HCT116 (cell line): ENCODE measurements at regions not wholly inside any gene's neighbourhood (a gene's known extent, or its start where the extent isn't known, plus 50 kb on each side); places are given as distances from the start of the nearest gene placed in this dataset.

ENCODE experiments used
- ATAC-seq: fragments of 200-7000 bp; cut with Tn5 transposase; 2 replicates; pipeline ENCODE4 v1.9.1; 2020; ENCODE audit warnings: mild to moderate bottlenecking, moderate library complexity
- BruUV-seq: library from RNA; stranded (reverse); fragments of 400-500 nt; replicated peaks from 2 replicates; lab custom pipeline; 2021; lab: Mats Ljungman, UMichigan
- CTCF ChIA-PET: fragments of 300-600 bp; sonication (Branson Sonifier 250); formaldehyde crosslinking; loops from one replicate; lab custom pipeline; 2021; ENCODE audit warnings: antibody characterized with exemption; lab: Charles Lee
- POLR2A ChIA-PET: fragments of 300-600, 350-600 bp; sonication (Branson Sonifier 250); formaldehyde crosslinking; loops from one replicate; lab custom pipeline; 2021; ENCODE audit warnings: antibody characterized with exemption; lab: Charles Lee
- RAD21 ChIA-PET, 2 experiments: fragments of 300-600 bp; sonication (Branson Sonifier 250); formaldehyde crosslinking; loops; one replicate each; lab custom pipeline; 2023; ENCODE audit warnings: low total read pairs in 2 of 2; ENCODE audit not compliant: uncharacterized antibody in 2 of 2, unreplicated experiment in 2 of 2, low non-redundant PET in 1 of 2; lab: Charles Lee
- DNase-seq: peaks from one replicate; pipeline ENCODE4 v3.0.0-alpha.2; 2010; ENCODE audit warnings: low read depth, low spot score
- H2AFZ ChIP-seq: fragments of 200-600 bp; shearing (Covaris generic), sonication (generic); 2 replicates; pipeline ENCODE4 v1.6.1; 2017; ENCODE audit warnings: low read depth, mixed run types, mixed read lengths, antibody characterized with exemption, low read length; ENCODE audit not compliant: poor library complexity, severe bottlenecking
- H3K27ac ChIP-seq: 2 replicates; pipeline ENCODE4 v1.5.1; 2012; ENCODE audit warnings: low read depth, low read length
- H3K27me3 ChIP-seq: fragments of 200-600 bp; sonication (generic); 2 replicates; pipeline ENCODE4 v1.6.1; 2016; ENCODE audit warnings: mixed run types, low read length, mixed read lengths; ENCODE audit not compliant: insufficient read depth
- H3K36me3 ChIP-seq, 2 experiments: fragments of 200-500 bp in 1 of 2; fragments of 200-600 bp in 1 of 2; sonication (Bioruptor generic) in 1 of 2; sonication (generic) in 1 of 2; 2 replicates each; pipeline versions ENCODE4 v1.5.1 to v1.6.1; 2014 to 2016; ENCODE audit warnings: low read length in 2 of 2, inconsistent platforms in 1 of 2, mixed read lengths in 1 of 2, mixed run types in 1 of 2; ENCODE audit not compliant: insufficient read depth in 2 of 2, control insufficient read depth in 1 of 2
- H3K4me1 ChIP-seq, 2 experiments: fragments of 200-600 bp in 1 of 2; sonication (generic) in 1 of 2; 2 replicates each; pipeline versions ENCODE4 v1.5.1 to v1.6.1; 2012 to 2017; ENCODE audit warnings: low read length in 2 of 2, inconsistent platforms in 1 of 2, mild to moderate bottlenecking in 1 of 2, mixed read lengths in 1 of 2, mixed run types in 1 of 2, moderate library complexity in 1 of 2; ENCODE audit not compliant: insufficient read depth in 2 of 2, control insufficient read depth in 1 of 2
- H3K4me2 ChIP-seq: fragments of 200-600 bp; sonication (generic); 2 replicates; pipeline ENCODE4 v1.6.1; 2017; ENCODE audit warnings: mixed run types, low read length, mixed read lengths
- H3K4me3 ChIP-seq, 2 experiments: fragments of 200-600 bp in 1 of 2; sonication (generic) in 1 of 2; replicated peaks in 1 of 2; 2 replicates each; pipeline ENCODE4 v1.5.1; 2011 to 2016; ENCODE audit warnings: low read length in 2 of 2, control low read depth in 1 of 2, low read depth in 1 of 2, mild to moderate bottlenecking in 1 of 2, mixed read lengths in 1 of 2, mixed run types in 1 of 2
- H3K79me2 ChIP-seq: fragments of 200-600 bp; sonication (generic); 2 replicates; pipeline ENCODE4 v1.6.1; 2017; ENCODE audit warnings: mild to moderate bottlenecking, mixed run types, low read length, moderate library complexity, mixed read lengths; ENCODE audit not compliant: insufficient read depth
- H3K9ac ChIP-seq: fragments of 200-600 bp; sonication (generic); 2 replicates; pipeline ENCODE4 v1.6.1; 2016; ENCODE audit warnings: low read length, mixed read lengths
- H3K9me2 ChIP-seq: fragments of 200-600 bp; sonication (generic), shearing (Covaris generic); 2 replicates; pipeline ENCODE4 v1.6.1; 2017; ENCODE audit warnings: mixed run types, mild to moderate bottlenecking, moderate library complexity; ENCODE audit not compliant: insufficient read depth
- H3K9me3 ChIP-seq, 2 experiments: fragments of 200-500 bp in 1 of 2; fragments of 200-600 bp in 1 of 2; sonication (Bioruptor generic) in 1 of 2; sonication (generic) in 1 of 2; 2 replicates each; pipeline ENCODE4 v1.6.1; 2014 to 2017; ENCODE audit warnings: low read length in 2 of 2, mixed read lengths in 2 of 2, inconsistent platforms in 1 of 2, low read depth in 1 of 2, mild to moderate bottlenecking in 1 of 2, mixed run types in 1 of 2, moderate library complexity in 1 of 2; ENCODE audit not compliant: control insufficient read depth in 1 of 2, insufficient read depth in 1 of 2
- H4K20me1 ChIP-seq: fragments of 200-600 bp; sonication (generic), shearing (Covaris generic); 2 replicates; pipeline ENCODE4 v1.6.1; 2017; ENCODE audit warnings: mixed run types, mild to moderate bottlenecking, moderate library complexity; ENCODE audit not compliant: insufficient read depth
- CBX3 ChIP-seq: IDR thresholded peaks from 2 replicates; pipeline ENCODE4 v1.6.1; 2012; ENCODE audit warnings: low read depth
- CEBPB ChIP-seq: IDR thresholded peaks from 2 replicates; pipeline ENCODE4 v1.6.1; 2012; ENCODE audit warnings: low read depth
- ELF1 ChIP-seq: IDR thresholded peaks from 2 replicates; pipeline ENCODE4 v1.6.1; 2012; ENCODE audit warnings: low read depth, borderline replicate concordance
- EZH2 ChIP-seq: fragments of 200-600 bp; sonication (generic); IDR thresholded peaks from 2 replicates; pipeline ENCODE4 v1.6.1; 2017; ENCODE audit warnings: antibody characterized with exemption, mixed run types
- FOSL1 ChIP-seq: IDR thresholded peaks from 2 replicates; pipeline ENCODE4 v1.6.1; 2012; ENCODE audit warnings: low read depth
- REST ChIP-seq: IDR thresholded peaks from 2 replicates; pipeline ENCODE4 v1.6.1; 2012; ENCODE audit warnings: low read depth
- SRF ChIP-seq: IDR thresholded peaks from 2 replicates; pipeline ENCODE4 v1.6.1; 2012; ENCODE audit warnings: low read depth
- TCF7L2 ChIP-seq: IDR thresholded peaks from 2 replicates; pipeline ENCODE4 v1.7.0; 2011; ENCODE audit warnings: borderline replicate concordance, inconsistent platforms; ENCODE audit not compliant: insufficient read depth, insufficient read length; ENCODE audit errors: extremely low read depth
- ZFX ChIP-seq: fragments of 450-650 bp; IDR thresholded peaks from 2 replicates; pipeline ENCODE4 v1.6.1; 2017
- intact Hi-C: fragments of 100-400 bp; cut with micrococcal nuclease; formaldehyde crosslinking; loops from 2 replicates; pipeline ENCODE4 v1.10.0; 2022
- TF ChIP-seq, protein P1 (sequence below), 3 experiments: fragments of 200-600 bp in 1 of 3; sonication (generic) in 1 of 3; IDR thresholded peaks in 2 of 3; conservative IDR thresholded peaks in 1 of 3; 2 replicates each; pipeline ENCODE4 v1.5.1; 2012 to 2017; ENCODE audit warnings: low read depth in 2 of 3, low read length in 2 of 3, antibody characterized with exemption in 1 of 3, borderline replicate concordance in 1 of 3, control low read depth in 1 of 3, mild to moderate bottlenecking in 1 of 3, mixed read lengths in 1 of 3, mixed run types in 1 of 3, moderate library complexity in 1 of 3; ENCODE audit not compliant: insufficient read depth in 1 of 3
- TF ChIP-seq, protein P2 (sequence below): IDR thresholded peaks from 2 replicates; pipeline ENCODE4 v1.6.1; 2012
- TF ChIP-seq, protein P3 (sequence below): IDR thresholded peaks from 2 replicates; pipeline ENCODE4 v1.6.1; 2012

GRCh38 chr5:17399931-17400330 lies 98.1 kb upstream of the TAF11L2 start (continued):
- TF ChIP-seq, protein P1, sequence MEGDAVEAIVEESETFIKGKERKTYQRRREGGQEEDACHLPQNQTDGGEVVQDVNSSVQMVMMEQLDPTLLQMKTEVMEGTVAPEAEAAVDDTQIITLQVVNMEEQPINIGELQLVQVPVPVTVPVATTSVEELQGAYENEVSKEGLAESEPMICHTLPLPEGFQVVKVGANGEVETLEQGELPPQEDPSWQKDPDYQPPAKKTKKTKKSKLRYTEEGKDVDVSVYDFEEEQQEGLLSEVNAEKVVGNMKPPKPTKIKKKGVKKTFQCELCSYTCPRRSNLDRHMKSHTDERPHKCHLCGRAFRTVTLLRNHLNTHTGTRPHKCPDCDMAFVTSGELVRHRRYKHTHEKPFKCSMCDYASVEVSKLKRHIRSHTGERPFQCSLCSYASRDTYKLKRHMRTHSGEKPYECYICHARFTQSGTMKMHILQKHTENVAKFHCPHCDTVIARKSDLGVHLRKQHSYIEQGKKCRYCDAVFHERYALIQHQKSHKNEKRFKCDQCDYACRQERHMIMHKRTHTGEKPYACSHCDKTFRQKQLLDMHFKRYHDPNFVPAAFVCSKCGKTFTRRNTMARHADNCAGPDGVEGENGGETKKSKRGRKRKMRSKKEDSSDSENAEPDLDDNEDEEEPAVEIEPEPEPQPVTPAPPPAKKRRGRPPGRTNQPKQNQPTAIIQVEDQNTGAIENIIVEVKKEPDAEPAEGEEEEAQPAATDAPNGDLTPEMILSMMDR (IDR thresholded peaks at IDR 0.05 in 2 of 3, conservative IDR thresholded peaks at IDR 0.05 in 1 of 3; ENCODE audit: borderline replicate concordance in 1 of 3, insufficient read depth in 1 of 3, low read depth in 2 of 3, low read length in 2 of 3): no peak

- ATAC-seq (no peak), DNase-seq (no peak)
- Histone ChIP-seq H3K9me3 (peaks cover 0 to 3% of the 10 kb centered on the region in 2 experiments; a peak in 1 of 4 replicates), H3K4me1 (no peaks in the 10 kb centered on the region), H3K27ac (no peak overlapping the region), H3K9ac (no peak overlapping the region), H2AFZ (no peak overlapping the region), H4K20me1 (no peaks in the 10 kb centered on the region), H3K9me2 (no peaks in the 10 kb centered on the region), H3K27me3 (no peaks in the 10 kb centered on the region), H3K4me3 (no peak overlapping the region), H3K36me3 (no peaks in the 10 kb centered on the region), H3K79me2 (no peaks in the 10 kb centered on the region), H3K4me2 (no peak overlapping the region)
- intact Hi-C loops: no loop called here
- CTCF ChIA-PET: no interaction called here
- POLR2A ChIA-PET: no interaction called here
- TF ChIP-seq CBX3: no peak
- TF ChIP-seq CEBPB: no peak
- TF ChIP-seq, protein P2, sequence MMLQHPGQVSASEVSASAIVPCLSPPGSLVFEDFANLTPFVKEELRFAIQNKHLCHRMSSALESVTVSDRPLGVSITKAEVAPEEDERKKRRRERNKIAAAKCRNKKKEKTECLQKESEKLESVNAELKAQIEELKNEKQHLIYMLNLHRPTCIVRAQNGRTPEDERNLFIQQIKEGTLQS: no peak
- TF ChIP-seq REST: no peak
- TF ChIP-seq SRF: no peak
- TF ChIP-seq FOSL1: no peak
- no peak for TF ChIP-seq ELF1
- TF ChIP-seq, protein P3, sequence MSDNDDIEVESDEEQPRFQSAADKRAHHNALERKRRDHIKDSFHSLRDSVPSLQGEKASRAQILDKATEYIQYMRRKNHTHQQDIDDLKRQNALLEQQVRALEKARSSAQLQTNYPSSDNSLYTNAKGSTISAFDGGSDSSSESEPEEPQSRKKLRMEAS: no peak
- TF ChIP-seq, protein P1 (IDR thresholded peaks at IDR 0.05 in 2 of 3, conservative IDR thresholded peaks at IDR 0.05 in 1 of 3; ENCODE audit: borderline replicate concordance in 1 of 3, insufficient read depth in 1 of 3, low read depth in 2 of 3, low read length in 2 of 3): no peak
- no peak for TF ChIP-seq EZH2
- TF ChIP-seq TCF7L2: no peak
- TF ChIP-seq ZFX: no peak
- no TSS peak for BruUV-seq
- RAD21 ChIA-PET: no interaction called here
Observed at GRCh38 chr5:17400724-17401469, 97.1 kb upstream of the TAF11L2 start.
